Naive B cell (primary cell): ENCODE measurements at regions not wholly inside any gene's neighbourhood (a gene's known extent, or its start where the extent isn't known, plus 50 kb on each side); places are given as distances from the start of the nearest gene placed in this dataset.

Experiments
- ATAC-seq, 2 donors: fragments of 150-1000 bp; cut with Tn5 transposase; 2 replicates each; pipeline ENCODE4 v1.10.0; 2021; ENCODE audit warnings: low read depth in 2 of 2, mild to moderate bottlenecking in 2 of 2, moderate library complexity in 2 of 2
- DNase-seq: peaks from one replicate; pipeline ENCODE4 v3.0.0; 2022
- H3K27ac Mint-ChIP-seq, 6 donors: one replicate each; pipeline ENCODE4 v1.8.0; 2020 to 2022; ENCODE audit warnings: mild to moderate bottlenecking in 6 of 6, mixed read lengths in 6 of 6, moderate library complexity in 5 of 6, inconsistent platforms in 2 of 6
- H3K27me3 Mint-ChIP-seq, 3 donors: one replicate each; pipeline ENCODE4 v1.8.0; 2021 to 2022; ENCODE audit warnings: mixed read lengths in 3 of 3, mild to moderate bottlenecking in 1 of 3
- H3K36me3 Mint-ChIP-seq, 2 donors: one replicate each; pipeline ENCODE4 v1.8.0; 2020 to 2022; ENCODE audit warnings: mixed read lengths in 2 of 2, inconsistent platforms in 1 of 2, mild to moderate bottlenecking in 1 of 2
- H3K4me1 Mint-ChIP-seq, 3 donors: one replicate each; pipeline ENCODE4 v1.8.0; 2020 to 2022; ENCODE audit warnings: mixed read lengths in 3 of 3, inconsistent platforms in 1 of 3, mild to moderate bottlenecking in 1 of 3, moderate library complexity in 1 of 3
- H3K4me3 Mint-ChIP-seq, 8 donors: one replicate each; pipeline ENCODE4 v1.8.0; 2020 to 2022; ENCODE audit warnings: mild to moderate bottlenecking in 8 of 8, mixed read lengths in 8 of 8, moderate library complexity in 8 of 8, inconsistent platforms in 2 of 8
- H3K9me3 Mint-ChIP-seq, 7 donors: one replicate each; pipeline ENCODE4 v1.8.0; 2020 to 2022; ENCODE audit warnings: mixed read lengths in 7 of 7, mild to moderate bottlenecking in 5 of 7, inconsistent platforms in 2 of 7, moderate library complexity in 1 of 7

DNA sequence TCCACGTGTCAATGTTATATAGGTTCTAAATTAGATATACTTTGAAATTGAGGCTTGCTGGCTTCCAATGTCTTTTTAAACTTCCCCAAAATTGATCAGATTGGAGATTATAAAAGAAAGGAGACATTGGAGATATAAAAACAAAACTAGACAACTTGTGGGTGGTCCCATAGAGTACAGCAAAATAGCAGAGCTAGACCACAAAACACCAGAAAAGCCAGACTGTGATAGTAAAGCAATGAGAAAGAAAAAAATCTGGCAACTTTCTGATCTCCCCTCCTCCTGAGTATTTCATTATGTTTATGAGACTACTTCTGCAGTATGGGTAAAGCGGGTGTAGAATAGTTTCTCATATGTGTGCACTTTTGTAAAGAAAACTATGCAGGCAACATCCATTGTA lies 713.8 kb upstream of the MEF2C start:
- no peak for ATAC-seq
- peaks cover 11 to 15% (median 14%) of the 10 kb centered on the region in 3 donors for H3K4me1 Mint-ChIP-seq
- H3K27me3 Mint-ChIP-seq = no peaks in the 10 kb centered on the region
- H3K9me3 Mint-ChIP-seq = peaks cover 0 to 8% (median 5%) of the 10 kb centered on the region in 7 donors
- DNase-seq = no peak
- peaks cover 2 to 7% of the 10 kb centered on the region in 2 donors for H3K36me3 Mint-ChIP-seq
- peak overlapping the region in 1 of 6 donors; percentile 3 for H3K27ac Mint-ChIP-seq
- H3K4me3 Mint-ChIP-seq = no peak overlapping the region

DNA sequence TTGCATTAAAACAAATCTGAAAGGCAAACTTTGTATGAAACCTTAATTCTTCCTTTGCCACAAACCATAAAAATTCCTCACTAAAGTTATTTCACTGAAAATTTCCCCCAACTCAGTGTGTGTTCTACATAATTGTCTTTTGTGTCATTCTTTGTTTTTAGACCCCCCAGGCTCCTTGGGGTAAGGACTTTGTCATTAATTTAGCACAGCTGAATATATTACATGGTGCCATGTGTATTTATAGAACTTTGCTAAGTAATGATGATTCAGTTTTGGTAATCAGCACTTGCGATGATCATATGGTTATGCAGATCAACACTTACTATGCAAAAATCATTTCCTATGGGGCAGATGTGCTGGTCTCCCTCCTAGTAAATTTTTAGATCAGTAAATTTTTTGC lies 712.1 kb upstream of the MEF2C start:
- peaks cover 11 to 15% (median 14%) of the 10 kb centered on the region in 3 donors for H3K4me1 Mint-ChIP-seq
- H3K9me3 Mint-ChIP-seq = peaks cover 0 to 13% (median 11%) of the 10 kb centered on the region in 7 donors
- H3K27ac Mint-ChIP-seq = no peak overlapping the region
- DNase-seq (no peak), ATAC-seq (no peak)
- H3K36me3 Mint-ChIP-seq = peaks cover 8 to 9% of the 10 kb centered on the region in 2 donors
- H3K27me3 Mint-ChIP-seq = no peaks in the 10 kb centered on the region
- H3K4me3 Mint-ChIP-seq = no peak overlapping the region

DNA sequence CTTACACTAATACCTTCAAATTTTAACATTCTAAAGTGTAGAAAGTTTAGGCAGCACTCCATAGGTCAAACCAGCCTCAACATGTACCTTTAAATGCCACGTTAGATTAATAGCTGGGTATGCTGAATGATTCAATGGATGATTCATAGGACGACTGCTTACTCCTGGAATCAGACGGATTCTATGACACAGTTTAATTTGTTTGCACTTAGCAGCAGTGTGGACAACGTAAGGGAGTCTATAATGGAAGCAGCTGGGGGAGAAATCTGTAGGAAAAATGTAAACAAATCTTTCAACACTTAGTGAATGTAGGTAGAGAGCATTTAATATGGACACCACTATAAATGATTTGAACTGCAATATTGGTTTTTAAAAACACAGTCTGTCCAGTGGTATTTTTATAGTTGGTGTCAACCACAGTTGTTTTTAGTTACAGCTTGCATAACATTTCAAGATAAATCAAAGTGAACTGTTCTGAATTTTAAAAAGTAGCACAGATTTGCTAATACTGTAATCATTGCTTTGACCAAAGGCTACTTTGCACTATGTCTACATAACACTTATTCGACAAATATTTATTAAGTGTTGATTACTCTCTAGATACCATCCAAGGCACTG lies 701.5 kb upstream of the MEF2C start:
- Mint-ChIP-seq H3K27me3 (no peaks in the 10 kb centered on the region), H3K9me3 (peaks cover 7 to 17% (median 10%) of the 10 kb centered on the region in 7 donors), H3K4me3 (no peak overlapping the region), H3K36me3 (peaks cover 11 to 12% of the 10 kb centered on the region in 2 donors), H3K4me1 (peaks cover 8 to 18% (median 9%) of the 10 kb centered on the region in 3 donors), H3K27ac (no peak overlapping the region)
- DNase-seq = no peak
- ATAC-seq = no peak

DNA sequence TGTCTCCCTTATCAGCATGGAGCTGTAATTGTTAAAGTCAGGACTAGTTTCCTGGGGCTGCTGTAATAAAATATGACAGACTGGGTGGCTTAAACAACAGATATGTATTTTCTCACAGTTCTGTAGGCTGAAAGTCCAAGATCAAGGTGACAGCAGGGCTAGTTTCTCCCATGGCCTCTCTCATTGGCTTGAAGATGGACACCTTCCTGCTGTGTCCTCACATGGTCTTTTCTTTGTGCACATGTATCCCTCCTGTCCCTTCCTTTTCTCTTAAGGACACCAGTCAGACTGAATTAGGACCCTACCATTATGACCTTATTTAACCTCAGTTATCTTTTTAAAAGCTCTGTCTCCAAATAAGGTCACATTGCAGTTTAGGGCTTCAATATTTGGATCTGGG lies 700.5 kb upstream of the MEF2C start:
- H3K36me3 Mint-ChIP-seq = peaks cover 11 to 12% of the 10 kb centered on the region in 2 donors

DNA sequence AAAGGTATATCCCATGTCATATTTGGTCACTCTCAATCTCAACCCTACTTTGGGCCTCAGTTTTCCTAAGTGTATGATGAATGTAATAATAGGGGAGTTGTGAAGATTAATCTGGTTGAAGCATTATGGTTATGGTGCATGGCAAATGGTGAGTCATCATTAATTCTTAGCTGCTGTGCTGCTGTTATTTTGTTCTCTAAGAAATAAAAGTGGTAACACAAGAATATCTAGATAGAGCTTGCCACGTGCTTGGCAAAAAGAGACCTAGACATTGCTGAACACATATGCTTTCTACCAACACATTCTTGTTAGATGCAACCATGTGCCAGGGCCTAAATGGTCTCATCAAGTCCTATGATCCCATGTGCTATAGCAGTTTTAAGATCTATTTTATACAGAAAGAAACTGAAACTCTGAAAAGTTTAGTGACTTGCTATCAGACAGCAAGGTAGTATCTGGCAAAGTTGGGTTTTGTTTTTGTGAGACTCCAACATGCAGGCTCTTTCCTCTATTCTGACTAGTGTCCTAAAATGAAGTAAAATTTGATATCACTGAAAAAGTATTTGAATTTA lies 699.9 kb upstream of the MEF2C start:
- Mint-ChIP-seq H3K4me1 (peaks cover 16 to 22% (median 17%) of the 10 kb centered on the region in 3 donors), H3K4me3 (no peak overlapping the region), H3K27ac (no peak overlapping the region), H3K36me3 (peaks cover 11 to 12% of the 10 kb centered on the region in 2 donors), H3K9me3 (peaks cover 7 to 17% (median 10%) of the 10 kb centered on the region in 7 donors), H3K27me3 (no peaks in the 10 kb centered on the region)
- DNase-seq (no peak), ATAC-seq (no peak)

More for the DNA sequence above, 700.5 kb upstream of the MEF2C start:
- Mint-ChIP-seq H3K4me3 (no peak overlapping the region), H3K27me3 (no peaks in the 10 kb centered on the region), H3K4me1 (peaks cover 10 to 20% (median 11%) of the 10 kb centered on the region in 3 donors), H3K27ac (no peak overlapping the region), H3K9me3 (peaks cover 7 to 17% (median 10%) of the 10 kb centered on the region in 7 donors)
- DNase-seq (no peak), ATAC-seq (no peak)

DNA sequence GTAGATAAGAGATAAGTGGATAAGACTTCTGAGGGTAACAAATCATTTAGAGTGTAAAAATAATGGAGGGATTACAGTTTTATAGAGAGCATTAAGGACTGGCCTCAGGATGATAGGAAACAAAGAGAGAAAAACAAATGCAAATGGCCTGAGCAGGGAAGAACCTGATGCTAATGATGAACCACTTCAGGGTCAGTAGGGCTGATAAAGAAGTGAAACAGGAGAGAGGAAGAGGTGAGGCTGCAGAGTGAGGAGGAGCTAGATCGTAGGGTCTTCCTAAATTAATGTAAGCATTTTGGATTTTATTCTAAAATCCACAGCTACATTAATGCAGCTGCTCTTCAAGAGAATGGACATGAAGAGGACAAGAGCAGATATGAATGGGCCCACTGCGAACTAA lies 698.0 kb upstream of the MEF2C start:
- DNase-seq = no peak
- peak overlapping the region in 7 of 8 donors; percentile 27 to 85 (median 74) for H3K4me3 Mint-ChIP-seq
- H3K27me3 Mint-ChIP-seq = no peaks in the 10 kb centered on the region
- H3K9me3 Mint-ChIP-seq = peaks cover 6 to 12% (median 9%) of the 10 kb centered on the region in 7 donors
- H3K4me1 Mint-ChIP-seq = peaks cover 16 to 23% (median 17%) of the 10 kb centered on the region in 3 donors
- peak overlapping the region in 5 of 6 donors; percentile 19 to 88 (median 71) for H3K27ac Mint-ChIP-seq
- peaks cover 8 to 12% of the 10 kb centered on the region in 2 donors for H3K36me3 Mint-ChIP-seq
- peak in 1 of 2 donors; percentile 52 for ATAC-seq

DNA sequence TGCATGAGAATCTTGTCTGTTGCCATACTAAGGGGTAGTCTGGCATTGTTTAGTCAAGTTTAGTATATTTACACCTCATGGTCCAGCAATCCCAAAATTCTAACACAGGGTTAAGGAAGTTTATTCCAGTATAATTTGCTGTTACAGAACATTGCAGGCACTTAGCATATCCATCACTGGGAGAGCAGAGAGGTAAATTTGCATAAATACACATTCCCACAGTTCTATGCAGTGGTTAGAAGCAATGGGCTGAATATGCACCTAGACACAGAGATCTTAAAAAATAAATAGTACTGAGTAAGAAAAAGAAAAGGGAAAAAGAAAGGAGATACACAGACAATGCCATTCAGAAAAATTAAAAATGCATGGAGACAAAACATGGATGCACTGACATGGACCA lies 692.3 kb upstream of the MEF2C start:
- no peaks in the 10 kb centered on the region for H3K27me3 Mint-ChIP-seq
- ATAC-seq (no peak), DNase-seq (no peak)
- H3K4me3 Mint-ChIP-seq = no peak overlapping the region
- no peaks in the 10 kb centered on the region for H3K9me3 Mint-ChIP-seq
- H3K27ac Mint-ChIP-seq = peak overlapping the region in 1 of 6 donors; percentile 63
- H3K4me1 Mint-ChIP-seq = peaks cover 7 to 13% (median 9%) of the 10 kb centered on the region in 3 donors
- H3K36me3 Mint-ChIP-seq = no peaks in the 10 kb centered on the region

DNA sequence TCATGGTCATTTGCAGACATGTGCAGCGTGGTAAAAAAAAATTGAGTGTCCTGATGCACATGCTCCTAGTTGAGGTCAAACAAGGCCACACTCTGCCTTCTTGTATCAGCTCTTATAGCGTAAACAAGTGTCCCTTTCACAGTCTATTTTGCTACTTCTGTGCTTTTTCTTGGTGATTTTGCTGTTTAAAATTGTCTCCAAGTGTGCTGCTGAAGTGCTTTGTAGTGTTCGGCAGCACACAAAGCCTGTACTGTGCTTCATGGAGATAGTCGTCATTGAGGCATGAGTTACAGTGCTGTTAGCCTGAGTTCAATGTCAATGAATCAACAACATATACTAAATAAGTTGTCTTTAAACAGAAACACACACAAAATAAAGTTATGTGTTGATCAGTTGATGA lies 690.4 kb upstream of the MEF2C start:
- Mint-ChIP-seq H3K36me3 (no peaks in the 10 kb centered on the region), H3K27ac (no peak overlapping the region), H3K4me1 (peaks cover 4 to 8% (median 4%) of the 10 kb centered on the region in 3 donors), H3K4me3 (no peak overlapping the region), H3K27me3 (no peaks in the 10 kb centered on the region), H3K9me3 (peaks cover 0 to 3% (median 0%) of the 10 kb centered on the region in 7 donors)
- DNase-seq (no peak), ATAC-seq (no peak)

DNA sequence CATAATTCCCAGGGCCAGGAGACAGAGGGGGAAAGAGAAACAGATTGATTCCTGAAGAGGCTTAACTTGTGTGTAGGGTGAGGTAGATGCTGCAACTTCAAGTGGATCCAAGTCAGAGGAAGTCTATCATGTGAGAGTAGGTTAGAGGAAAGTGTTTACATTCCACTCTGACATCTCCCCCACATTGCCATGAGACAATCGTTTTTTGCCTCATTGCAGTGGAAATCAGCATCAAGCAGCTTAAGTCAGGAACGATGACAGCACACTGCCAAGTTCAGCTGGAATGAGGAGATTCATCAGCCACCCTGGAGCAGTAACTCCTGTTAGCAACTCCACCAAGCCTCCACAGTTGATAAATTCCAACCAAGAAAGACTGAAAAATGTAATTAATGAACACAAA lies 689.7 kb upstream of the MEF2C start:
- H3K4me1 Mint-ChIP-seq = peaks cover 0 to 2% (median 0%) of the 10 kb centered on the region in 3 donors
- H3K36me3 Mint-ChIP-seq = no peaks in the 10 kb centered on the region
- H3K4me3 Mint-ChIP-seq = no peak overlapping the region
- peaks cover 0 to 3% (median 0%) of the 10 kb centered on the region in 7 donors for H3K9me3 Mint-ChIP-seq
- ATAC-seq (no peak), DNase-seq (no peak)
- peak overlapping the region in 1 of 6 donors; percentile 23 for H3K27ac Mint-ChIP-seq
- no peaks in the 10 kb centered on the region for H3K27me3 Mint-ChIP-seq

DNA sequence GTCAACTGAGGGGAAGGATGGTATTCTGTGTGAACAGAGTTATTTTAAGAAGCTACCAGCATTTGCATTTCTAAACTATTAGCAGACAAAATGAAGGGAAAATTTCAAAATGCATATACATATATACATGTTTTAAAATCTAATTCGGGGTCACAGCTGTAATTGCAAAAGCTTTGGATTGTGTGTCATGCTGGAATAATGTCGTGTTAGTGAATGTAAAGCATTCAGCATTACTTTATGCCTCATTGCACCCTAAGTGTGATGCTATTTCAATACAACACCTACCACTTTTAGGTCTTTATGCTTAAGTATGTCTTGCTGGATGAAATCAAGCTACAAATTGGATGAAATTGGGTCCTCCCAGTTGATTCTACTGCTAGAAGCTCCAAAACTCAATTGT lies 687.6 kb upstream of the MEF2C start:
- no peak for DNase-seq

DNA sequence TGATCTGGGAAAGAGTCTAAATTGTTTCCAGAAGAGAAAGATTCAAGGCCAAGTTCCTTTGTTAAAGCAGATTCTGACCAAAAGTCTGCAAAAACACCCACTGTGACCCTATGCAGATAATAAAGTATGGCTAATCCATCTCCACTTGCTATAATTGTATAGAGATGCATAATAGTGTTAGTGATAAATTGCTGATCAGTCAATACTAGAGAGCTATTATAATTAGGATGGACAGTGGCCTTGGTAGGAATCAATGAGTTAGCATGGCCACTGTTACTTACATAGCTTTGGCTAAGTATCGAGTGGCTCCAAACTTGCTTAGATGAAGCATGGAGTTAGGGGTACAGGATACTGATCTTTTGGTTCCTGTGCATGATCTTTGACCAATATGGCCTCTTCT lies 683.4 kb upstream of the MEF2C start:
- no peak for ATAC-seq

More for the DNA sequence above, 687.6 kb upstream of the MEF2C start:
- no peaks in the 10 kb centered on the region for H3K27me3 Mint-ChIP-seq
- no peak overlapping the region for H3K4me3 Mint-ChIP-seq
- no peak overlapping the region for H3K27ac Mint-ChIP-seq
- peaks cover 0 to 3% (median 0%) of the 10 kb centered on the region in 7 donors for H3K9me3 Mint-ChIP-seq
- H3K4me1 Mint-ChIP-seq = no peaks in the 10 kb centered on the region
- ATAC-seq = no peak
- no peaks in the 10 kb centered on the region for H3K36me3 Mint-ChIP-seq

DNA sequence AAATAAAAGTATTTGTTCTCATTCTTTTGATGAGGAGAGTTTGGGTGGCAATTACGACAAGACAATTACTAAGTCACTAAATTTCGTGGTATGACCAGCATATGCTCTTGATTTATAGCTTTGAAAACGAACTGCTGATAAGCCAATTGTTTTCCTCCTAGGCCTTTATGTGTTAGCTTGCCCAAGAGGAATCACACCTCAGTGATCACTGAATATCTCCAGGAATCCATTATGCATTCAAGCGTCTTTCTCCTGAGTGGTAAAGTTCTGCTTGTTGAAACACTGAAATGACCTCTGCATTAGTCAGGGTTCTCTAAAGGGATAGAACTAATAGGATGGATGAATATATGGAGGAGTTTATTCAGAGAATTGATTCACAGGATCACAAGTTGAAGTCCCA lies 677.7 kb upstream of the MEF2C start:
- Mint-ChIP-seq H3K27me3 (no peaks in the 10 kb centered on the region), H3K9me3 (peaks cover 0 to 2% (median 0%) of the 10 kb centered on the region in 7 donors), H3K4me1 (peaks cover 0 to 13% (median 5%) of the 10 kb centered on the region in 3 donors), H3K4me3 (no peak overlapping the region), H3K27ac (peak overlapping the region in 1 of 6 donors; percentile 13), H3K36me3 (no peaks in the 10 kb centered on the region)
- DNase-seq (no peak), ATAC-seq (no peak)

More for the DNA sequence above, 683.4 kb upstream of the MEF2C start:
- H3K4me3 Mint-ChIP-seq = no peak overlapping the region
- peaks cover 0 to 3% (median 0%) of the 10 kb centered on the region in 3 donors for H3K4me1 Mint-ChIP-seq
- no peak overlapping the region for H3K27ac Mint-ChIP-seq
- no peak for DNase-seq
- H3K27me3 Mint-ChIP-seq = no peaks in the 10 kb centered on the region
- H3K36me3 Mint-ChIP-seq = no peaks in the 10 kb centered on the region
- H3K9me3 Mint-ChIP-seq = peaks cover 0 to 3% (median 0%) of the 10 kb centered on the region in 7 donors

DNA sequence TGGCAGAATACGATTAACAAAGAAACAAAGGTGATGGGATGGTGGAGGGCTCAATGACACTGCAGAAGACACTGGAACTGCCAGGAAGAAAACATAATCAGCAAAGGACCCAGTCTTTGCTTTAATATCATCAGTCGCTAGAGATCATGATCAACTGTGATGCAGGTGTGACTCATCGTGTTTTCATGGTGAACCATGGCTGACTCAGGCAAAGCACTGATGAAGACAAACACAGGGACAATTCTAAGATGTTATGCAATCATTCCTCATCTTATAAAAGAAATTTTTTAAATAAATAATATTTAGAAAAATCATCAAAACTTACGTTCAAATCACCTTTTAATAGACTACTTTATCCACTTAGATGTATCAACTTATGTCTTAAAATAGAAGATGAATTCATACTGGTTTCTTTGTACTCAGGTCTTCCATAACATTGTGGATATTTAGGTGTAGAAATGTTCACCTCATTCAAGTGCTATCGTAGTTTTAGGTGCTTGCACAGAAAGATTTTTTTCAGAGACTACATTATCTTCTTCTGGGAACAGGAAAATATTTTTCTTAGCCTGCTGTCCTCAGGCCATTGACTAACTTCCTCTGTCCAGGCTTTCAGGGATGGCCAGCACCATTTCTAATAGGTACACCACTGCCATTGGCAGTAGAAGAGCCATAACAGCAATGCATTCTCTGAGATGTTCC lies 673.4 kb upstream of the MEF2C start:
- Mint-ChIP-seq H3K27me3 (no peaks in the 10 kb centered on the region), H3K4me3 (no peak overlapping the region), H3K36me3 (no peaks in the 10 kb centered on the region), H3K9me3 (peaks cover 0 to 4% (median 0%) of the 10 kb centered on the region in 7 donors), H3K27ac (no peak overlapping the region), H3K4me1 (peaks cover 0 to 13% (median 5%) of the 10 kb centered on the region in 3 donors)
- ATAC-seq (no peak), DNase-seq (no peak)
